ENCODE measurements at regions not wholly inside any gene's neighbourhood (a gene's known extent, or its start where the extent isn't known, plus 50 kb on each side); places are given as distances from the start of the nearest gene placed in this dataset.

GRCh38 chr2:64829525-64829924 is 159.7 kb upstream of the SLC1A4 start:
- in situ Hi-C loops (cut with MboI; ENCODE audit: low pct_unique_long_range_greater_than_20kb, low sequenced_read_pairs, unreplicated experiment) = no loop called here
- no peak for DNase-seq (ENCODE audit: low spot score)
- TF ChIP-seq CTCF (IDR thresholded peaks at IDR 0.05; ENCODE audit: extremely low read depth, insufficient read depth, missing control alignments) = no peak

- peak; percentile 92 for TF ChIP-seq CTCF (IDR thresholded peaks at IDR 0.05; ENCODE audit: extremely low read depth, insufficient read depth, missing control alignments)
- peak; percentile 80 for DNase-seq (ENCODE audit: low spot score)
- in situ Hi-C loops (cut with MboI; ENCODE audit: low pct_unique_long_range_greater_than_20kb, low sequenced_read_pairs, unreplicated experiment) = loop anchor here (10.0 kb wide), 1 partner anchor 177 kb away; the partner anchor contains the start of gene SERTAD2
Measured at GRCh38 chr2:64831134-64831976, 157.8 kb upstream of the SLC1A4 start.

GRCh38 chr2:64831977-64832328 is 157.2 kb upstream of the SLC1A4 start:
- no peak for DNase-seq (ENCODE audit: low spot score)
- no peak for TF ChIP-seq CTCF (IDR thresholded peaks at IDR 0.05; ENCODE audit: extremely low read depth, insufficient read depth, missing control alignments)
- in situ Hi-C loops (cut with MboI; ENCODE audit: low pct_unique_long_range_greater_than_20kb, low sequenced_read_pairs, unreplicated experiment) = loop anchor here (10.0 kb wide), 1 partner anchor 177 kb away; the partner anchor contains the start of gene SERTAD2

GRCh38 chr2:64832936-64833335 is 156.3 kb upstream of the SLC1A4 start:
- TF ChIP-seq CTCF (IDR thresholded peaks at IDR 0.05; ENCODE audit: extremely low read depth, insufficient read depth, missing control alignments) = no peak
- no peak for DNase-seq (ENCODE audit: low spot score)
- in situ Hi-C loops (cut with MboI; ENCODE audit: low pct_unique_long_range_greater_than_20kb, low sequenced_read_pairs, unreplicated experiment) = loop anchor here (10.0 kb wide), 1 partner anchor 178 kb away; the partner anchor contains the start of gene SERTAD2

- DNase-seq (ENCODE audit: low spot score) = no peak
- in situ Hi-C loops (cut with MboI; ENCODE audit: low pct_unique_long_range_greater_than_20kb, low sequenced_read_pairs, unreplicated experiment) = loop anchor here (10.0 kb wide), 1 partner anchor 182 kb away; the partner anchor contains the start of gene SERTAD2
- no peak for TF ChIP-seq CTCF (IDR thresholded peaks at IDR 0.05; ENCODE audit: extremely low read depth, insufficient read depth, missing control alignments)
Measured at GRCh38 chr2:64836566-64836965, 152.6 kb upstream of the SLC1A4 start.

GRCh38 chr2:64837116-64837731 is 152.0 kb upstream of the SLC1A4 start:
- DNase-seq (ENCODE audit: low spot score) = no peak
- no peak for TF ChIP-seq CTCF (IDR thresholded peaks at IDR 0.05; ENCODE audit: extremely low read depth, insufficient read depth, missing control alignments)
- in situ Hi-C loops (cut with MboI; ENCODE audit: low pct_unique_long_range_greater_than_20kb, low sequenced_read_pairs, unreplicated experiment) = loop anchor here (10.0 kb wide), 1 partner anchor 182 kb away; the partner anchor contains the start of gene SERTAD2

All from GM13977 (cell line).